ENCODE measurements at regions not wholly inside any gene's neighbourhood (a gene's known extent, or its start where the extent isn't known, plus 50 kb on each side); places are given as distances from the start of the nearest gene placed in this dataset.

GRCh38 chr2:128995086-128995485 is 676.4 kb upstream of the HS6ST1 start:
- TF ChIP-seq Cebpa-rat (IDR thresholded peaks at IDR 0.05), result no peak
- Histone ChIP-seq H3K27me3 (no peaks in the 10 kb centered on the region), H3K4me2 (no peak overlapping the region)

GRCh38 chr2:128996078-128996477 is 677.4 kb upstream of the HS6ST1 start:
- H3K27ac ChIP-seq, result no peak overlapping the region
- H4K20me1 ChIP-seq, result no peaks in the 10 kb centered on the region
- H3K27me3 ChIP-seq, result no peaks in the 10 kb centered on the region
- H3K9me3 ChIP-seq, result no peaks in the 10 kb centered on the region
- no peaks in the 10 kb centered on the region for H3K36me3 ChIP-seq
- H3K9ac ChIP-seq, result no peak overlapping the region
- TF ChIP-seq Cebpa-rat (IDR thresholded peaks at IDR 0.05), result no peak
- H3K4me3 ChIP-seq, result no peak overlapping the region
- H3K4me1 ChIP-seq, result no peaks in the 10 kb centered on the region
- H3K4me2 ChIP-seq, result no peak overlapping the region

More at GRCh38 chr2:128995086-128995485, 676.4 kb upstream of the HS6ST1 start:
- no peak overlapping the region for H3K27ac ChIP-seq
- no peaks in the 10 kb centered on the region for H4K20me1 ChIP-seq
- H3K36me3 ChIP-seq, result no peaks in the 10 kb centered on the region
- no peak overlapping the region for H3K9ac ChIP-seq
- no peaks in the 10 kb centered on the region for H3K9me3 ChIP-seq
- H3K4me3 ChIP-seq, result no peak overlapping the region
- no peaks in the 10 kb centered on the region for H3K4me1 ChIP-seq

GRCh38 chr2:128997166-128997866 is 678.6 kb upstream of the HS6ST1 start:
- no peaks in the 10 kb centered on the region for H4K20me1 ChIP-seq
- no peak for TF ChIP-seq Cebpa-rat (IDR thresholded peaks at IDR 0.05)
- H3K27ac ChIP-seq, result no peak overlapping the region
- H3K9me3 ChIP-seq, result no peaks in the 10 kb centered on the region
- no peaks in the 10 kb centered on the region for H3K36me3 ChIP-seq
- H3K4me3 ChIP-seq, result no peak overlapping the region
- H3K9ac ChIP-seq, result no peak overlapping the region
- no peaks in the 10 kb centered on the region for H3K4me1 ChIP-seq
- no peak overlapping the region for H3K4me2 ChIP-seq
- H3K27me3 ChIP-seq, result no peaks in the 10 kb centered on the region

- H4K20me1 ChIP-seq, result no peaks in the 10 kb centered on the region
- H3K27me3 ChIP-seq, result no peaks in the 10 kb centered on the region
- no peak for TF ChIP-seq Cebpa-rat (IDR thresholded peaks at IDR 0.05)
- no peak overlapping the region for H3K27ac ChIP-seq
- no peak overlapping the region for H3K4me3 ChIP-seq
- no peak overlapping the region for H3K9ac ChIP-seq
- no peaks in the 10 kb centered on the region for H3K9me3 ChIP-seq
- H3K36me3 ChIP-seq, result no peaks in the 10 kb centered on the region
- H3K4me2 ChIP-seq, result no peak overlapping the region
- H3K4me1 ChIP-seq, result no peaks in the 10 kb centered on the region
Observed at GRCh38 chr2:129001926-129002325, 683.3 kb upstream of the HS6ST1 start.

GRCh38 chr2:129002751-129003150 is 684.1 kb upstream of the HS6ST1 start:
- no peaks in the 10 kb centered on the region for H4K20me1 ChIP-seq
- H3K4me2 ChIP-seq, result no peak overlapping the region
- H3K9me3 ChIP-seq, result no peaks in the 10 kb centered on the region
- no peaks in the 10 kb centered on the region for H3K36me3 ChIP-seq
- no peaks in the 10 kb centered on the region for H3K27me3 ChIP-seq
- no peak overlapping the region for H3K9ac ChIP-seq
- H3K27ac ChIP-seq, result no peak overlapping the region
- H3K4me3 ChIP-seq, result no peak overlapping the region
- no peak for TF ChIP-seq Cebpa-rat (IDR thresholded peaks at IDR 0.05)
- peaks cover 1% of the 10 kb centered on the region for H3K4me1 ChIP-seq

- no peak overlapping the region for H3K27ac ChIP-seq
- H3K4me1 ChIP-seq, result peaks cover 19% of the 10 kb centered on the region
- no peaks in the 10 kb centered on the region for H4K20me1 ChIP-seq
- TF ChIP-seq Cebpa-rat (IDR thresholded peaks at IDR 0.05), result no peak
- no peaks in the 10 kb centered on the region for H3K9me3 ChIP-seq
- H3K27me3 ChIP-seq, result no peaks in the 10 kb centered on the region
- no peak overlapping the region for H3K4me3 ChIP-seq
- H3K4me2 ChIP-seq, result no peak overlapping the region
- H3K9ac ChIP-seq, result no peak overlapping the region
- no peaks in the 10 kb centered on the region for H3K36me3 ChIP-seq
Observed at GRCh38 chr2:129004485-129004884, 685.8 kb upstream of the HS6ST1 start.

- Histone ChIP-seq H4K20me1 (no peaks in the 10 kb centered on the region), H3K27ac (no peak overlapping the region), H3K4me3 (no peak overlapping the region), H3K9me3 (no peaks in the 10 kb centered on the region), H3K9ac (no peak overlapping the region), H3K27me3 (no peaks in the 10 kb centered on the region), H3K4me2 (no peak overlapping the region), H3K4me1 (peaks cover 24% of the 10 kb centered on the region), H3K36me3 (no peaks in the 10 kb centered on the region)
- no peak for TF ChIP-seq Cebpa-rat (IDR thresholded peaks at IDR 0.05)
Observed at GRCh38 chr2:129004940-129005490, 686.3 kb upstream of the HS6ST1 start.

GRCh38 chr2:129006135-129006886 is 687.6 kb upstream of the HS6ST1 start:
- no peaks in the 10 kb centered on the region for H3K27me3 ChIP-seq
- H3K4me3 ChIP-seq, result no peak overlapping the region
- no peaks in the 10 kb centered on the region for H3K9me3 ChIP-seq
- no peak overlapping the region for H3K9ac ChIP-seq
- TF ChIP-seq Cebpa-rat (IDR thresholded peaks at IDR 0.05), result no peak
- no peaks in the 10 kb centered on the region for H4K20me1 ChIP-seq
- peaks cover 37% of the 10 kb centered on the region for H3K4me1 ChIP-seq
- no peak overlapping the region for H3K27ac ChIP-seq
- H3K4me2 ChIP-seq, result no peak overlapping the region
- H3K36me3 ChIP-seq, result no peaks in the 10 kb centered on the region

GRCh38 chr2:129006901-129007300 is 688.2 kb upstream of the HS6ST1 start:
- H3K4me1 ChIP-seq, result peaks cover 43% of the 10 kb centered on the region
- no peak overlapping the region for H3K4me2 ChIP-seq
- no peaks in the 10 kb centered on the region for H3K9me3 ChIP-seq
- H4K20me1 ChIP-seq, result no peaks in the 10 kb centered on the region
- H3K27ac ChIP-seq, result no peak overlapping the region
- H3K36me3 ChIP-seq, result no peaks in the 10 kb centered on the region
- H3K27me3 ChIP-seq, result no peaks in the 10 kb centered on the region
- H3K9ac ChIP-seq, result no peak overlapping the region
- H3K4me3 ChIP-seq, result no peak overlapping the region
- TF ChIP-seq Cebpa-rat (IDR thresholded peaks at IDR 0.05), result no peak

Measured in BLaER1 (cell line).